Osteoblast (primary cell): ENCODE measurements at regions not wholly inside any gene's neighbourhood (a gene's known extent, or its start where the extent isn't known, plus 50 kb on each side); places are given as distances from the start of the nearest gene placed in this dataset.

ENCODE experiments used
- DNase-seq: peaks from one replicate; pipeline ENCODE4 v3.0.0; 2011; ENCODE audit warnings: low spot score, mixed read lengths; ENCODE audit not compliant: insufficient read length; ENCODE audit errors: missing footprints
- H2AFZ ChIP-seq: 2 replicates; pipeline ENCODE4 v1.6.0; 2011; ENCODE audit warnings: mild to moderate bottlenecking, low read length
- H3K27ac ChIP-seq: 2 replicates; pipeline ENCODE4 v1.5.1; 2011; ENCODE audit warnings: mild to moderate bottlenecking, low read depth, low read length, moderate library complexity
- H3K27me3 ChIP-seq: 2 replicates; pipeline ENCODE4 v1.6.0; 2012; ENCODE audit warnings: mild to moderate bottlenecking, control low read depth, inconsistent platforms, low read length, moderate library complexity; ENCODE audit not compliant: insufficient read depth
- H3K36me3 ChIP-seq: 2 replicates; pipeline ENCODE4 v1.5.1; 2011; ENCODE audit warnings: mild to moderate bottlenecking, low read length, control low read depth, moderate library complexity; ENCODE audit not compliant: insufficient read depth
- H3K4me1 ChIP-seq: 2 replicates; pipeline ENCODE4 v1.5.1; 2011; ENCODE audit warnings: mild to moderate bottlenecking, low read length, control low read depth, moderate library complexity; ENCODE audit not compliant: insufficient read depth
- H3K4me2 ChIP-seq: 2 replicates; pipeline ENCODE4 v1.6.0; 2011; ENCODE audit warnings: mild to moderate bottlenecking, low read length; ENCODE audit not compliant: insufficient read depth
- H3K4me3 ChIP-seq: fragments of 200-600 bp; sonication (generic); 3 replicates; pipeline ENCODE4 v1.5.1; 2012; ENCODE audit warnings: mild to moderate bottlenecking, low read length, inconsistent platforms; ENCODE audit not compliant: insufficient read depth
- H3K79me2 ChIP-seq: 2 replicates; pipeline ENCODE4 v1.6.0; 2012; ENCODE audit warnings: mild to moderate bottlenecking, low read length, control low read depth, inconsistent platforms; ENCODE audit not compliant: insufficient read depth
- H3K9me3 ChIP-seq: 2 replicates; pipeline ENCODE4 v1.5.1; 2011; ENCODE audit warnings: low read depth, low read length, control low read depth
- H4K20me1 ChIP-seq: 2 replicates; pipeline ENCODE4 v1.6.0; 2012; ENCODE audit warnings: mild to moderate bottlenecking, low read length, control low read depth; ENCODE audit not compliant: insufficient read depth
- TF ChIP-seq, protein P1 (sequence below): IDR thresholded peaks from 2 replicates; pipeline ENCODE4 v1.5.1; 2011; ENCODE audit warnings: mild to moderate bottlenecking, low read depth, low read length, moderate library complexity; ENCODE audit errors: extremely low read depth

DNA sequence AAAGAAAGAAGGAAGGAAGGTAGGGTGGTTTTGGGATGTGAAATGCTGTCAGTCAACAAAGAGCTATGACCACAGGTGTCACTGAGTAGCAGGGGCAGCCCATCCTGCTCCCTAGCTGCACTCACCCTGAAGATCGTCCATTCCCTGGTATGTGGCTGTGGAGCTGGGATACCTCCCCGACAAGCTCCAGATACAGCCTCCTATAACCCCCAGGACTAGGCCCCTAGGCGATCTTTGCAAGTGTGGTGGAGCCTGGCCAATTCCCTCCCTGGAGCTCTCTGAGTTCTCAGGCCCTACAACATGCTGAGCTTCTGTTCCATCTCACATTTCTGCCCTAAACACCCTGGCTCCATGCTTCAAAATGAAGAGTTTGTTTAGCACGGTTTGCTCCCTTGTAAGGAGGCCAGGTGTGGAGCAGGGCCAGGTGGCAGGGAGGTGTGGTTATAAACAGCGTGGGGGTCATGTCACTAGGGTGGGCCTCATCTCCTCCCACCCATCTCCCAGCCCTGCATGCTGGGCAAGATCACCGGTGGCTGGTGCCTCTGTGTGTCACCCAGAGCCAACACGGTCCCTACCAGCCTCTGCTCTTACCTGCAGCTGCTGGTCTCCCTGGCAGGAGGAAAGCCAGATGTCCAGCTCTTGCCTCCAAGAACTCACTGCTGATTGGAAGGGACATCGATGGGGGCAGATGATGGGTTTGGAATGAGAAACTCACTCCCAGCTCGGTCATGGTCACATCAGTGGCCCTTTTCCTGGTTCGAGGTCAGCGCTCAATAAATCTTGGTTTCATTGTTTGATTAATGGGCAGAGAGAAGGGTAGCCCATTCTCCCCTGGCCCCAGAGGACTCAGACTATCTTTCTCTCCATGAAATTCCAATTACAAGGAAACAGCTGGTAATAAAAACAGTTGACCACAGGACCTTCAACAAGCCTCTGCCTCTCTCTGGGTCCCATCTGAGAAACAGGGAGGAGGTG is 511.0 kb upstream of the CDH5 start:
- Histone ChIP-seq H3K9me3 (no peaks in the 10 kb centered on the region), H3K4me3 (no peak overlapping the region), H3K27me3 (no peaks in the 10 kb centered on the region), H3K27ac (no peak overlapping the region), H3K36me3 (no peaks in the 10 kb centered on the region), H4K20me1 (no peaks in the 10 kb centered on the region), H3K79me2 (no peaks in the 10 kb centered on the region), H2AFZ (no peak overlapping the region), H3K4me2 (no peak overlapping the region), H3K4me1 (no peaks in the 10 kb centered on the region)
- TF ChIP-seq, protein P1, sequence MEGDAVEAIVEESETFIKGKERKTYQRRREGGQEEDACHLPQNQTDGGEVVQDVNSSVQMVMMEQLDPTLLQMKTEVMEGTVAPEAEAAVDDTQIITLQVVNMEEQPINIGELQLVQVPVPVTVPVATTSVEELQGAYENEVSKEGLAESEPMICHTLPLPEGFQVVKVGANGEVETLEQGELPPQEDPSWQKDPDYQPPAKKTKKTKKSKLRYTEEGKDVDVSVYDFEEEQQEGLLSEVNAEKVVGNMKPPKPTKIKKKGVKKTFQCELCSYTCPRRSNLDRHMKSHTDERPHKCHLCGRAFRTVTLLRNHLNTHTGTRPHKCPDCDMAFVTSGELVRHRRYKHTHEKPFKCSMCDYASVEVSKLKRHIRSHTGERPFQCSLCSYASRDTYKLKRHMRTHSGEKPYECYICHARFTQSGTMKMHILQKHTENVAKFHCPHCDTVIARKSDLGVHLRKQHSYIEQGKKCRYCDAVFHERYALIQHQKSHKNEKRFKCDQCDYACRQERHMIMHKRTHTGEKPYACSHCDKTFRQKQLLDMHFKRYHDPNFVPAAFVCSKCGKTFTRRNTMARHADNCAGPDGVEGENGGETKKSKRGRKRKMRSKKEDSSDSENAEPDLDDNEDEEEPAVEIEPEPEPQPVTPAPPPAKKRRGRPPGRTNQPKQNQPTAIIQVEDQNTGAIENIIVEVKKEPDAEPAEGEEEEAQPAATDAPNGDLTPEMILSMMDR: no peak
- DNase-seq: no peak

DNA sequence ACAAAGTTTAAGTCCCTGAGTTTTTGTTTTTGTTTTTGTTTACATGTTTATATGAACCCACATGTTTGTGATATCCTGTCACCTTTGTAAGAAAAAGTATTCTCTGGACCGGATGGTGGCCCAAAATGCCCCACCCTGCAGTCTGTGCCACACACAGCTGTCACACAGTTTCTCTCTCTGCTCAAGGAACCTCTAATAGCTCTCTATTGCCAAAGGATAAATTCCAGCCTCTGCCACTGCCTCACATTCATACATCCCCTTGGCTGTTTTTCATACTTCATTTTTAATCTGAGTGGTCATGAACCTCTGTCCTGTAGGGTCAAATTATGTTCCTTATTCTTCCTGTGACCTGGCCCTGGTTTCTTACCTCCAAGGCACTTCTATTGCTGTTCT is 520.3 kb upstream of the CDH5 start:
- peaks cover 5% of the 10 kb centered on the region for H3K4me1 ChIP-seq
- no peaks in the 10 kb centered on the region for H3K79me2 ChIP-seq
- TF ChIP-seq, protein P1: no peak
- H3K9me3 ChIP-seq: no peaks in the 10 kb centered on the region
- H2AFZ ChIP-seq: no peak overlapping the region
- H3K4me3 ChIP-seq: no peak overlapping the region
- H3K4me2 ChIP-seq: no peak overlapping the region
- H3K27me3 ChIP-seq: no peaks in the 10 kb centered on the region
- no peak for DNase-seq
- H3K27ac ChIP-seq: no peak overlapping the region
- H4K20me1 ChIP-seq: no peaks in the 10 kb centered on the region
- no peaks in the 10 kb centered on the region for H3K36me3 ChIP-seq

DNA sequence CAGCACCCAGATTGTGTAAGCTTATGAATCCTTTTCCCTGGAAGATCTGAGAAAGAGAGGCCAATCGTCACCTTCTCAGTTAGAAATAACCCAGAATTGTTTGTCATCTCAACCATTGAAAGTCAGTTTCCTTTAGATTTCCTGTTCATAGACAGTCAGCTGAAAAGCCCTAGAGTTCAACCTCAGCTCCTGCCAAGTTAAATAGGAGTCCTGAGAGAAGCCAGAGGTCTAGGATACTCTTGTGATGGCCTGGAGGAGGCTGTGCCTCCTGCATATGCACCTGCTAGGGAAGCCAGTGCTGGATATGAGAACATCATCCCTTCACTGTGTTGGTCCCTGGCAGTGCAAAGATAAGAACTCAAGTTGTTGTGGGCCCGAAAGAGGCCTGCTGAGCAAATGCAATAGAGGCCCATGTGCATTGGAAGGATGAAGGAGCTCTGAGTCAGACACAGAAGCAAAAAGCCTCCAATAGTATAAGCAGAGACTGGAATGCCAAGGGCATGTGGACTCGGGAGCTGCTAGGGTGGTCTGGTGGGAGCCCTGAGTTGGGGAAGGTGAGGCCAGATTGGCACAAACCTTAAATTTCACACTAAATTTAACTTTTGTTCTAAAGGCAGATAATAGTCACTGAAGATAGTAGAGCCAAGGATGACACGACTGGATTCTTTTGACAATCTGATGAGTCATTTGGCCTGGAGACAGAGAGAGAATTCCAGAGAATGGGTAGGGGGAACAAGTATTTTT is 520.9 kb upstream of the CDH5 start:
- H3K4me2 ChIP-seq: no peak overlapping the region
- peaks cover 5% of the 10 kb centered on the region for H3K4me1 ChIP-seq
- TF ChIP-seq, protein P1: no peak
- no peaks in the 10 kb centered on the region for H3K27me3 ChIP-seq
- H3K36me3 ChIP-seq: no peaks in the 10 kb centered on the region
- H3K9me3 ChIP-seq: no peaks in the 10 kb centered on the region
- no peak overlapping the region for H3K27ac ChIP-seq
- DNase-seq: no peak
- H3K79me2 ChIP-seq: no peaks in the 10 kb centered on the region
- H4K20me1 ChIP-seq: no peaks in the 10 kb centered on the region
- no peak overlapping the region for H3K4me3 ChIP-seq
- no peak overlapping the region for H2AFZ ChIP-seq

DNA sequence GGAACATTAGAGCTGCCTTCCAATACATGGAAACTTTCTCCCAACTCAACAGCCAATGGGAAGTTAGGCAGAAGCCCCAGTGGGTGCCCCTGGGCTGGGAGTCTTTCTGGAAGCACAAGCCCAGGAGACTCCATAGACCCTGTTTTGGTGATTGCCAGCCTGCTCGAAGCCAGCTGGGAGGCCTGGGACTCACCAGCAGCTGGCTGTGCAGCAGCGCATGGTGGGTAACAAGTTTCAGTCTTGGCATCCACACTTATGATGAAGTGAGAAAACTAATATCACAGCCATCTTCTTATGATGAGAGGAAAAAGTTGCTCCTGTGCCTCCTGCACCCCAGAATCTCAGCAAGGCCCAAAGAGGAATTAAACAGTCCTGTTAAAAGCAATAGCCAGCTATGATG is 522.5 kb upstream of the CDH5 start:
- H3K4me3 ChIP-seq: no peak overlapping the region
- no peaks in the 10 kb centered on the region for H3K36me3 ChIP-seq
- no peak overlapping the region for H3K4me2 ChIP-seq
- H3K27me3 ChIP-seq: no peaks in the 10 kb centered on the region
- no peak overlapping the region for H2AFZ ChIP-seq
- no peaks in the 10 kb centered on the region for H3K9me3 ChIP-seq
- no peaks in the 10 kb centered on the region for H3K79me2 ChIP-seq
- no peaks in the 10 kb centered on the region for H4K20me1 ChIP-seq
- peaks cover 5% of the 10 kb centered on the region for H3K4me1 ChIP-seq
- H3K27ac ChIP-seq: no peak overlapping the region
- TF ChIP-seq, protein P1: no peak
- DNase-seq: no peak
